GM19467 (cell line): ENCODE measurements at regions not wholly inside any gene's neighbourhood (a gene's known extent, or its start where the extent isn't known, plus 50 kb on each side); places are given as distances from the start of the nearest gene placed in this dataset.

Source experiments
- ATAC-seq: cut with Tn5 transposase; IDR thresholded peaks from one replicate; pipeline ENCODE4 v1.9.1; 2021; ENCODE audit warnings: mild to moderate bottlenecking, moderate library complexity; ENCODE audit not compliant: unreplicated experiment

GRCh38 chr17:77819497-77819896 lies 139.0 kb upstream of the TNRC6C start:
- ATAC-seq: no peak

GRCh38 chr17:77821114-77821513 lies 137.4 kb upstream of the TNRC6C start:
- ATAC-seq: no peak

- no peak for ATAC-seq
Observed at GRCh38 chr17:77822302-77823030, 136.0 kb upstream of the TNRC6C start.

GRCh38 chr17:77824102-77824779 lies 134.3 kb upstream of the TNRC6C start:
- no peak for ATAC-seq

GRCh38 chr17:77824780-77825280 lies 133.7 kb upstream of the TNRC6C start:
- ATAC-seq: no peak

- no peak for ATAC-seq
Observed at GRCh38 chr17:77825621-77826020, 132.9 kb upstream of the TNRC6C start.

GRCh38 chr17:77826132-77826873 lies 132.2 kb upstream of the TNRC6C start:
- ATAC-seq: no peak

- no peak for ATAC-seq
Observed at GRCh38 chr17:77827039-77827438, 131.5 kb upstream of the TNRC6C start.

GRCh38 chr17:77827511-77827910 lies 131.0 kb upstream of the TNRC6C start:
- no peak for ATAC-seq

- no peak for ATAC-seq
Observed at GRCh38 chr17:77828749-77829539, 129.6 kb upstream of the TNRC6C start.

- no peak for ATAC-seq
Observed at GRCh38 chr17:77829843-77830799, 128.4 kb upstream of the TNRC6C start.

- ATAC-seq: no peak
Observed at GRCh38 chr17:77830816-77831473, 127.6 kb upstream of the TNRC6C start.

- no peak for ATAC-seq
Observed at GRCh38 chr17:77831474-77832179, 126.9 kb upstream of the TNRC6C start.

- ATAC-seq: no peak
Observed at GRCh38 chr17:77832180-77832560, 126.3 kb upstream of the TNRC6C start.

- ATAC-seq: no peak
Observed at GRCh38 chr17:77833769-77834168, 124.7 kb upstream of the TNRC6C start.

GRCh38 chr17:77834170-77835115 lies 124.1 kb upstream of the TNRC6C start:
- ATAC-seq: no peak

- no peak for ATAC-seq
Observed at GRCh38 chr17:77836557-77837041, 121.9 kb upstream of the TNRC6C start.
